ENCODE measurements at regions not wholly inside any gene's neighbourhood (a gene's known extent, or its start where the extent isn't known, plus 50 kb on each side); places are given as distances from the start of the nearest gene placed in this dataset.

DNA sequence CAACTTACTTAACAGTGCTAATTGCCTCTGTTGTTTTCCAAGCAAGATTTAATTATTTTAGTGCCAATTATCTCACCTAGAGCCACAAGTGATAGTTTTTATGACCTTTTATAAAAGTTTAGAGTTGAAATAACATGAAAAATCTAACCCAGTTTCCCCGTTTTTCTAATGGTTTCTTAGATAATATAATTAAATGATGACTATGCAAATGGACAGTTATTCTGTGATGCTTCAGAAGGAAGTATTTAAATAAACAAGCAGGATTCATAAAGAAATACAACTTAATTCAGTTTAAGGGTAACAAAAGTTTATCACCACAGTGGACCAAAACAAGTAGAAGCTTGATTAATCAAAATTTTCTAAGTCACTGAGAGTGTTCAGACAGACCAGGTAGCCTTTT is 721.2 kb upstream of the SOX9 start:
- ATAC-seq = no peak

More for the DNA sequence above, 721.2 kb upstream of the SOX9 start:
- H3K4me1 Mint-ChIP-seq = peaks cover 7% of the 10 kb centered on the region
- DNase-seq (ENCODE audit: low spot score) = no peak
- no peak overlapping the region for H2AFZ ChIP-seq
- no peaks in the 10 kb centered on the region for H3K36me3 ChIP-seq (ENCODE audit: insufficient read depth)
- peaks cover 2% of the 10 kb centered on the region; the same call in 1 of the 2 replicates for H3K9me2 ChIP-seq (ENCODE audit: insufficient read depth)
- H3K4me1 ChIP-seq (ENCODE audit: insufficient read depth) = peaks cover 5% of the 10 kb centered on the region; the same call in 1 of the 2 replicates
- TF ChIP-seq, protein P1, sequence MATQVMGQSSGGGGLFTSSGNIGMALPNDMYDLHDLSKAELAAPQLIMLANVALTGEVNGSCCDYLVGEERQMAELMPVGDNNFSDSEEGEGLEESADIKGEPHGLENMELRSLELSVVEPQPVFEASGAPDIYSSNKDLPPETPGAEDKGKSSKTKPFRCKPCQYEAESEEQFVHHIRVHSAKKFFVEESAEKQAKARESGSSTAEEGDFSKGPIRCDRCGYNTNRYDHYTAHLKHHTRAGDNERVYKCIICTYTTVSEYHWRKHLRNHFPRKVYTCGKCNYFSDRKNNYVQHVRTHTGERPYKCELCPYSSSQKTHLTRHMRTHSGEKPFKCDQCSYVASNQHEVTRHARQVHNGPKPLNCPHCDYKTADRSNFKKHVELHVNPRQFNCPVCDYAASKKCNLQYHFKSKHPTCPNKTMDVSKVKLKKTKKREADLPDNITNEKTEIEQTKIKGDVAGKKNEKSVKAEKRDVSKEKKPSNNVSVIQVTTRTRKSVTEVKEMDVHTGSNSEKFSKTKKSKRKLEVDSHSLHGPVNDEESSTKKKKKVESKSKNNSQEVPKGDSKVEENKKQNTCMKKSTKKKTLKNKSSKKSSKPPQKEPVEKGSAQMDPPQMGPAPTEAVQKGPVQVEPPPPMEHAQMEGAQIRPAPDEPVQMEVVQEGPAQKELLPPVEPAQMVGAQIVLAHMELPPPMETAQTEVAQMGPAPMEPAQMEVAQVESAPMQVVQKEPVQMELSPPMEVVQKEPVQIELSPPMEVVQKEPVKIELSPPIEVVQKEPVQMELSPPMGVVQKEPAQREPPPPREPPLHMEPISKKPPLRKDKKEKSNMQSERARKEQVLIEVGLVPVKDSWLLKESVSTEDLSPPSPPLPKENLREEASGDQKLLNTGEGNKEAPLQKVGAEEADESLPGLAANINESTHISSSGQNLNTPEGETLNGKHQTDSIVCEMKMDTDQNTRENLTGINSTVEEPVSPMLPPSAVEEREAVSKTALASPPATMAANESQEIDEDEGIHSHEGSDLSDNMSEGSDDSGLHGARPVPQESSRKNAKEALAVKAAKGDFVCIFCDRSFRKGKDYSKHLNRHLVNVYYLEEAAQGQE (IDR thresholded peaks at IDR 0.05; ENCODE audit: unreplicated experiment) = no peak
- TF ChIP-seq, protein P2, sequence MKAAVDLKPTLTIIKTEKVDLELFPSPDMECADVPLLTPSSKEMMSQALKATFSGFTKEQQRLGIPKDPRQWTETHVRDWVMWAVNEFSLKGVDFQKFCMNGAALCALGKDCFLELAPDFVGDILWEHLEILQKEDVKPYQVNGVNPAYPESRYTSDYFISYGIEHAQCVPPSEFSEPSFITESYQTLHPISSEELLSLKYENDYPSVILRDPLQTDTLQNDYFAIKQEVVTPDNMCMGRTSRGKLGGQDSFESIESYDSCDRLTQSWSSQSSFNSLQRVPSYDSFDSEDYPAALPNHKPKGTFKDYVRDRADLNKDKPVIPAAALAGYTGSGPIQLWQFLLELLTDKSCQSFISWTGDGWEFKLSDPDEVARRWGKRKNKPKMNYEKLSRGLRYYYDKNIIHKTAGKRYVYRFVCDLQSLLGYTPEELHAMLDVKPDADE (IDR thresholded peaks at IDR 0.05) = no peak
- TF ChIP-seq POLR2AphosphoS5 (IDR thresholded peaks at IDR 0.05; ENCODE audit: low read depth) (no peak), NANOG (IDR thresholded peaks at IDR 0.05; ENCODE audit: borderline replicate concordance) (no peak), ZNF331 (CRISPR knock-in tag; IDR thresholded peaks at IDR 0.05; ENCODE audit: low read depth) (no peak), JUNB (IDR thresholded peaks at IDR 0.05; ENCODE audit: unreplicated experiment) (no peak), EZH2 (IDR thresholded peaks at IDR 0.05; ENCODE audit: low read depth, unreplicated experiment) (no peak), CREB1 (CRISPR knock-in tag; IDR thresholded peaks at IDR 0.05; ENCODE audit: low read depth) (no peak), ZNF114 (CRISPR knock-in tag; IDR thresholded peaks at IDR 0.05) (no peak), EZH2phosphoT487 (IDR thresholded peaks at IDR 0.05; ENCODE audit: unreplicated experiment) (no peak), STAT1 (IDR thresholded peaks at IDR 0.05; ENCODE audit: unreplicated experiment) (no peak)
- TF ChIP-seq, protein P3, sequence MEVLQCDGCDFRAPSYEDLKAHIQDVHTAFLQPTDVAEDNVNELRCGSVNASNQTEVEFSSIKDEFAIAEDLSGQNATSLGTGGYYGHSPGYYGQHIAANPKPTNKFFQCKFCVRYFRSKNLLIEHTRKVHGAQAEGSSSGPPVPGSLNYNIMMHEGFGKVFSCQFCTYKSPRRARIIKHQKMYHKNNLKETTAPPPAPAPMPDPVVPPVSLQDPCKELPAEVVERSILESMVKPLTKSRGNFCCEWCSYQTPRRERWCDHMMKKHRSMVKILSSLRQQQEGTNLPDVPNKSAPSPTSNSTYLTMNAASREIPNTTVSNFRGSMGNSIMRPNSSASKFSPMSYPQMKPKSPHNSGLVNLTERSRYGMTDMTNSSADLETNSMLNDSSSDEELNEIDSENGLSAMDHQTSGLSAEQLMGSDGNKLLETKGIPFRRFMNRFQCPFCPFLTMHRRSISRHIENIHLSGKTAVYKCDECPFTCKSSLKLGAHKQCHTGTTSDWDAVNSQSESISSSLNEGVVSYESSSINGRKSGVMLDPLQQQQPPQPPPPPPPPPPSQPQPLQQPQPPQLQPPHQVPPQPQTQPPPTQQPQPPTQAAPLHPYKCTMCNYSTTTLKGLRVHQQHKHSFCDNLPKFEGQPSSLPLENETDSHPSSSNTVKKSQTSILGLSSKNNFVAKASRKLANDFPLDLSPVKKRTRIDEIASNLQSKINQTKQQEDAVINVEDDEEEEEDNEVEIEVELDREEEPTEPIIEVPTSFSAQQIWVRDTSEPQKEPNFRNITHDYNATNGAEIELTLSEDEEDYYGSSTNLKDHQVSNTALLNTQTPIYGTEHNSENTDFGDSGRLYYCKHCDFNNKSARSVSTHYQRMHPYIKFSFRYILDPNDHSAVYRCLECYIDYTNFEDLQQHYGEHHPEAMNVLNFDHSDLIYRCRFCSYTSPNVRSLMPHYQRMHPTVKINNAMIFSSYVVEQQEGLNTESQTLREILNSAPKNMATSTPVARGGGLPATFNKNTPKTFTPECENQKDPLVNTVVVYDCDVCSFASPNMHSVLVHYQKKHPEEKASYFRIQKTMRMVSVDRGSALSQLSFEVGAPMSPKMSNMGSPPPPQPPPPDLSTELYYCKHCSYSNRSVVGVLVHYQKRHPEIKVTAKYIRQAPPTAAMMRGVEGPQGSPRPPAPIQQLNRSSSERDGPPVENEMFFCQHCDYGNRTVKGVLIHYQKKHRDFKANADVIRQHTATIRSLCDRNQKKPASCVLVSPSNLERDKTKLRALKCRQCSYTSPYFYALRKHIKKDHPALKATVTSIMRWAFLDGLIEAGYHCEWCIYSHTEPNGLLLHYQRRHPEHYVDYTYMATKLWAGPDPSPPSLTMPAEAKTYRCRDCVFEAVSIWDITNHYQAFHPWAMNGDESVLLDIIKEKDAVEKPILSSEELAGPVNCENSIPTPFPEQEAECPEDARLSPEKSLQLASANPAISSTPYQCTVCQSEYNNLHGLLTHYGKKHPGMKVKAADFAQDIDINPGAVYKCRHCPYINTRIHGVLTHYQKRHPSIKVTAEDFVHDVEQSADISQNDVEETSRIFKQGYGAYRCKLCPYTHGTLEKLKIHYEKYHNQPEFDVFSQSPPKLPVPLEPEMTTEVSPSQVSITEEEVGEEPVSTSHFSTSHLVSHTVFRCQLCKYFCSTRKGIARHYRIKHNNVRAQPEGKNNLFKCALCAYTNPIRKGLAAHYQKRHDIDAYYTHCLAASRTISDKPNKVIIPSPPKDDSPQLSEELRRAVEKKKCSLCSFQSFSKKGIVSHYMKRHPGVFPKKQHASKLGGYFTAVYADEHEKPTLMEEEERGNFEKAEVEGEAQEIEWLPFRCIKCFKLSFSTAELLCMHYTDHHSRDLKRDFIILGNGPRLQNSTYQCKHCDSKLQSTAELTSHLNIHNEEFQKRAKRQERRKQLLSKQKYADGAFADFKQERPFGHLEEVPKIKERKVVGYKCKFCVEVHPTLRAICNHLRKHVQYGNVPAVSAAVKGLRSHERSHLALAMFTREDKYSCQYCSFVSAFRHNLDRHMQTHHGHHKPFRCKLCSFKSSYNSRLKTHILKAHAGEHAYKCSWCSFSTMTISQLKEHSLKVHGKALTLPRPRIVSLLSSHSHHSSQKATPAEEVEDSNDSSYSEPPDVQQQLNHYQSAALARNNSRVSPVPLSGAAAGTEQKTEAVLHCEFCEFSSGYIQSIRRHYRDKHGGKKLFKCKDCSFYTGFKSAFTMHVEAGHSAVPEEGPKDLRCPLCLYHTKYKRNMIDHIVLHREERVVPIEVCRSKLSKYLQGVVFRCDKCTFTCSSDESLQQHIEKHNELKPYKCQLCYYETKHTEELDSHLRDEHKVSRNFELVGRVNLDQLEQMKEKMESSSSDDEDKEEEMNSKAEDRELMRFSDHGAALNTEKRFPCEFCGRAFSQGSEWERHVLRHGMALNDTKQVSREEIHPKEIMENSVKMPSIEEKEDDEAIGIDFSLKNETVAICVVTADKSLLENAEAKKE (CRISPR knock-in tag; IDR thresholded peaks at IDR 0.05) = no peak
- TF ChIP-seq, protein P4, sequence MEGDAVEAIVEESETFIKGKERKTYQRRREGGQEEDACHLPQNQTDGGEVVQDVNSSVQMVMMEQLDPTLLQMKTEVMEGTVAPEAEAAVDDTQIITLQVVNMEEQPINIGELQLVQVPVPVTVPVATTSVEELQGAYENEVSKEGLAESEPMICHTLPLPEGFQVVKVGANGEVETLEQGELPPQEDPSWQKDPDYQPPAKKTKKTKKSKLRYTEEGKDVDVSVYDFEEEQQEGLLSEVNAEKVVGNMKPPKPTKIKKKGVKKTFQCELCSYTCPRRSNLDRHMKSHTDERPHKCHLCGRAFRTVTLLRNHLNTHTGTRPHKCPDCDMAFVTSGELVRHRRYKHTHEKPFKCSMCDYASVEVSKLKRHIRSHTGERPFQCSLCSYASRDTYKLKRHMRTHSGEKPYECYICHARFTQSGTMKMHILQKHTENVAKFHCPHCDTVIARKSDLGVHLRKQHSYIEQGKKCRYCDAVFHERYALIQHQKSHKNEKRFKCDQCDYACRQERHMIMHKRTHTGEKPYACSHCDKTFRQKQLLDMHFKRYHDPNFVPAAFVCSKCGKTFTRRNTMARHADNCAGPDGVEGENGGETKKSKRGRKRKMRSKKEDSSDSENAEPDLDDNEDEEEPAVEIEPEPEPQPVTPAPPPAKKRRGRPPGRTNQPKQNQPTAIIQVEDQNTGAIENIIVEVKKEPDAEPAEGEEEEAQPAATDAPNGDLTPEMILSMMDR (conservative IDR thresholded peaks at IDR 0.05; ENCODE audit: low read depth in 2 of 2) = no peak
- H3F3A ChIP-seq (replicated peaks; ENCODE audit: low read depth) = no peaks in the 10 kb centered on the region
- no peaks in the 10 kb centered on the region for H3K36me3 Mint-ChIP-seq (ENCODE audit: low read depth)
- H3K79me2 ChIP-seq (replicated peaks; ENCODE audit: insufficient read depth) = no peaks in the 10 kb centered on the region
- H3K9me3 Mint-ChIP-seq = no peaks in the 10 kb centered on the region; the same call in 2 of the 3 replicates
- no peak overlapping the region for H3K4me3 Mint-ChIP-seq
- H3K27ac ChIP-seq (ENCODE audit: low read depth) = no peak overlapping the region
- no peak overlapping the region for H3K4me2 ChIP-seq
- H3K27me3 ChIP-seq (ENCODE audit: insufficient read depth) = no peaks in the 10 kb centered on the region
- no peaks in the 10 kb centered on the region for H3K27me3 Mint-ChIP-seq (ENCODE audit: insufficient read depth, low read depth, poor library complexity)
- no peak overlapping the region for H3K4me3 ChIP-seq
- no peak overlapping the region for H3K27ac Mint-ChIP-seq
- H4K20me1 ChIP-seq (replicated peaks; ENCODE audit: insufficient read depth) = no peaks in the 10 kb centered on the region

Measured in GM23338 (cell line).